Heart left ventricle (tissue), 16 donors: ENCODE measurements at regions not wholly inside any gene's neighbourhood (a gene's known extent, or its start where the extent isn't known, plus 50 kb on each side); places are given as distances from the start of the nearest gene placed in this dataset.

Experiments
- ATAC-seq, 4 donors: fragments of 200-7000 bp; cut with Tn5 transposase; one replicate each; pipeline ENCODE4 v1.9.1; 2020 to 2022; ENCODE audit warnings: moderate library complexity in 4 of 4, mild to moderate bottlenecking in 3 of 4, moderate number of reproducible peaks in 1 of 4
- DNase-seq, 5 donors: peaks; one replicate each; pipeline ENCODE4 v3.0.0-alpha.2; 2020
- H3K27ac ChIP-seq, 12 donors: fragments of 200-600 bp; sonication (generic) in 4 of 12; one replicate each; pipeline versions ENCODE4 v1.5.0 to v1.8.0; 2016 to 2022; ENCODE audit warnings: mild to moderate bottlenecking in 2 of 12
- H3K27me3 ChIP-seq, 9 donors: fragments of 200-600 bp; sonication (generic) in 2 of 9; one replicate each; pipeline versions ENCODE4 v1.5.1 to v1.8.0; 2016 to 2022; ENCODE audit warnings: mild to moderate bottlenecking in 3 of 9
- H3K36me3 ChIP-seq, 9 donors: fragments of 200-600 bp; sonication (generic) in 2 of 9; one replicate each; pipeline versions ENCODE4 v1.5.0 to v1.8.0; 2018 to 2022; ENCODE audit warnings: mild to moderate bottlenecking in 2 of 9
- H3K4me1 ChIP-seq, 12 donors: fragments of 200-600 bp; sonication (generic) in 4 of 12; one replicate each; pipeline versions ENCODE4 v1.5.0 to v1.8.0; 2016 to 2022; ENCODE audit warnings: mild to moderate bottlenecking in 3 of 12
- H3K4me3 ChIP-seq, 12 donors: fragments of 200-600 bp; sonication (generic) in 4 of 12; one replicate each; pipeline versions ENCODE4 v1.5.0 to v1.8.0; 2017 to 2022; ENCODE audit warnings: mild to moderate bottlenecking in 9 of 12, moderate library complexity in 4 of 12
- H3K9me3 ChIP-seq, 12 donors: fragments of 200-600 bp; sonication (generic) in 4 of 12; one replicate each; pipeline versions ENCODE4 v1.5.0 to v1.8.0; 2016 to 2022; ENCODE audit warnings: mild to moderate bottlenecking in 1 of 12
- POLR2A ChIP-seq, 2 donors: fragments of 450-650 bp; IDR thresholded peaks; one replicate each; pipeline ENCODE4 v1.6.1; 2017; ENCODE audit warnings: antibody characterized with exemption in 2 of 2, mild to moderate bottlenecking in 2 of 2, moderate library complexity in 2 of 2
- WGBS, 4 donors: extraction: QIAGEN DNeasy Blood & Tissue Kit in 2 of 4; methylation state at CpG; one replicate each; pipeline versions ENCODE4 v1.1.5 to v1.1.7; 2013 to 2018; 5-methylcytosine and 5-hydroxymethylcytosine counted together
- intact Hi-C, 10 donors: fragments of 100-400 bp; cut with DNase I; formaldehyde crosslinking; loops; one replicate each; pipeline versions ENCODE4 v1.11.1 to v1.14.2; 2022
- TF ChIP-seq, protein P1 (sequence below), 12 donors: fragments of 200-600 bp; sonication (generic) in 4 of 12; IDR thresholded peaks; one replicate each; pipeline versions ENCODE4 v1.5.0 to v1.8.0; 2018 to 2022; ENCODE audit warnings: antibody characterized with exemption in 12 of 12, mild to moderate bottlenecking in 5 of 12
- donor health status: ischemic (EF 13 %, LVEDD 7.1; RV severe dilation, severe dysfunction).
- donor health status: healthy with polysubstance abuse.
- donor health status: DM: no; HTN: yes; CAD: no.
- donor health status: DM: no; HTN: no; CAD: no.
- donor health status: ischemic (EF 25% LVEDD 6.9; RV normal size, moderate dysfunction).
- donor health status: ischemic (EF 25% LVEDD 5.7; RV mildly dilated, moderate dysfunction).
- donor health status: healthy.
- donor health status: DM: yes; HTN: yes; CAD: no.
- donor health status: ischemic (EF 35%, LVEDD 5.7; RV mildly dilated, moderate dysfunction).
- donor health status: nonischemic (EF 11% LVEDD 7.7; RV severe dilation, severe dysfunction).
- donor health status: DM: yes; HTN: yes; CAD: no.
- donor health status: PGD.
- donor health status: ischemic (EF 29% LVEDD 5.4; RV normal size, mild dysfunction).
- donor health status: nonischemic (EF 23%, LVEDD 6.1; RV moderate dilation, normal function).

DNA sequence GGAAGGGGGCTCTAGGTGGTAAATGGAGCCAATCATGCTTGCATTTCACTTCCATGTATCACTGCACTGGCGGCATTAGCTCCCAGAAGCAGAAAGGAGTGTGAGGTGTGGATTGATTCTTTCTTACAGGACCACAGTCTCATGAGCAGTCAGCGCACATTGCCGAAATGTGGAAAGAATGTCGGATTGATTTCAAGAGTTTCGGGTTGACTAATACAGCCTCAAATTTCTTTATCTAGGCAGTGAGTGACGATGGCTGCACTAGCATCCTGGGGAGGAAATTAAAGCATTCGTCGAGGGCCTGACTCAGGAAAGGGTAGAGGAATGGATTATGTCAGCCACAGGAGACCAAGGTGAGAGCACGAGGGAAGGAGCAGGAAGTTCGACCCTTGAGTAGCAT is 222.8 kb upstream of the CDYL start:
- intact Hi-C loops = no loop called here
- TF ChIP-seq, protein P1, sequence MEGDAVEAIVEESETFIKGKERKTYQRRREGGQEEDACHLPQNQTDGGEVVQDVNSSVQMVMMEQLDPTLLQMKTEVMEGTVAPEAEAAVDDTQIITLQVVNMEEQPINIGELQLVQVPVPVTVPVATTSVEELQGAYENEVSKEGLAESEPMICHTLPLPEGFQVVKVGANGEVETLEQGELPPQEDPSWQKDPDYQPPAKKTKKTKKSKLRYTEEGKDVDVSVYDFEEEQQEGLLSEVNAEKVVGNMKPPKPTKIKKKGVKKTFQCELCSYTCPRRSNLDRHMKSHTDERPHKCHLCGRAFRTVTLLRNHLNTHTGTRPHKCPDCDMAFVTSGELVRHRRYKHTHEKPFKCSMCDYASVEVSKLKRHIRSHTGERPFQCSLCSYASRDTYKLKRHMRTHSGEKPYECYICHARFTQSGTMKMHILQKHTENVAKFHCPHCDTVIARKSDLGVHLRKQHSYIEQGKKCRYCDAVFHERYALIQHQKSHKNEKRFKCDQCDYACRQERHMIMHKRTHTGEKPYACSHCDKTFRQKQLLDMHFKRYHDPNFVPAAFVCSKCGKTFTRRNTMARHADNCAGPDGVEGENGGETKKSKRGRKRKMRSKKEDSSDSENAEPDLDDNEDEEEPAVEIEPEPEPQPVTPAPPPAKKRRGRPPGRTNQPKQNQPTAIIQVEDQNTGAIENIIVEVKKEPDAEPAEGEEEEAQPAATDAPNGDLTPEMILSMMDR (IDR thresholded peaks at IDR 0.05) = no peak
- no peak for TF ChIP-seq POLR2A (IDR thresholded peaks at IDR 0.05)
- H3K27me3 ChIP-seq = peaks cover 0 to 5% (median 0%) of the 10 kb centered on the region in 9 donors
- DNase-seq (no peak), ATAC-seq (no peak)
- no peak overlapping the region for H3K4me3 ChIP-seq
- H3K9me3 ChIP-seq = no peaks in the 10 kb centered on the region
- no peak overlapping the region for H3K27ac ChIP-seq
- H3K4me1 ChIP-seq = no peaks in the 10 kb centered on the region
- WGBS, 4 donors = 59 to 72% (median 63%) methylated on average over 10 of the region's 10 CpGs
- no peaks in the 10 kb centered on the region for H3K36me3 ChIP-seq

DNA sequence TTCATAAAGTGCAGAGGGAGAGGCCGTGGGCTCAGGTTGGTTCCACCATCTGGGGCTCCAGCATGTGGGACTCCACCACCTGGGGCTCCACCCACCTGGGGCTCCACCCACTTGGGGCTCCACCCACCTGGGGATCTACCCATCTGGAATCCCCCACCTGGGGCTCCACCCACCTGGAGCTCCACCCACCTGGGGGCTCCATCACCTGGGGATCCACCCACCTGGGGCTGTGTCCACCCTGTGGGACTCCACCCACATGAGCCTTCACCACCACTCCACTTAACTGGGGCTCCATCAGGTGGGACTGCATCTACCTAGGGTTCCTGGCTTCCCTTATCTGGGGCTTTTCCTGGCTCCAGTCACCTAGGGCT is 226.0 kb upstream of the CDYL start:
- intact Hi-C loops = no loop called here
- Histone ChIP-seq H3K4me1 (no peaks in the 10 kb centered on the region), H3K36me3 (no peaks in the 10 kb centered on the region), H3K27ac (no peak overlapping the region), H3K4me3 (no peak overlapping the region), H3K9me3 (no peaks in the 10 kb centered on the region), H3K27me3 (peaks cover 0 to 5% (median 0%) of the 10 kb centered on the region in 9 donors)
- no peak for DNase-seq
- ATAC-seq = no peak
- 98 to 100% (median 99%) methylated on average over 1 of the region's 1 CpG for whole genome bisulfite sequencing, 4 donors
- TF ChIP-seq, protein P1 (IDR thresholded peaks at IDR 0.05) = no peak

DNA sequence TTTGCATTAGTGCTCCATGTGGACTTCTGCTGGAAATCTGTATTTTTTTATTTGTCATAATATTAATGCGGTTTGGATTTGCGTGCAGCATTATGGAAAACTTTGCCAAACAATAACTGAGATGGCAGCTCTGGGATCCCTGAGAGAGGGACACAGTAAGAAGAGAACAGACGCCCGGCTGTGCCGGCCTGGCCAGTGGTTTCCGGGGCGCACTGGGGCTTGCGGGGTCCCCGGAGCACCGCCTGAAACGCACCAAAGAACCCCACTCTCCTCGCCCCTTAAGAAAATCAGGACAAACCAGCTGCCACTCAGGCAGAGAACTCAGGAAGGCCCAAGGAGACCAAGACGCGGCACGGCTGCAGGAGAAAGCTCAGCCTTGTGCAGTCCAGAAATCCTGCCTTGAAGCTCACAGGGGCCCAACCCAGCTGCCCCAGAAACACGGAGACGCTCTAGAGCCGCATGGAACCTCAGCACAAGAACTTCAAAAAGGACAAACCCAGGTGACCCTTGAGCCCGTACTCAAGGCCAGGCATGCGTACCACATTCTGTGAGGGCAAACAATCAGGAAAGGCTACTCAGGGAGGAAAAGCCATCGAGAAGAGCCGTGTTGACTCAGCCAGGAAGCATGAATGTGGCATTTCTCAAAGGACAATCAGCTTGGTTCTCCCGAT is 226.5 kb upstream of the CDYL start:
- Histone ChIP-seq H3K27me3 (peaks cover 0 to 5% (median 0%) of the 10 kb centered on the region in 9 donors), H3K9me3 (no peaks in the 10 kb centered on the region), H3K4me3 (no peak overlapping the region), H3K36me3 (no peaks in the 10 kb centered on the region), H3K27ac (no peak overlapping the region), H3K4me1 (no peaks in the 10 kb centered on the region)
- no peak for ATAC-seq
- WGBS, 4 donors = 96 to 100% (median 98%) methylated on average over 23 of the region's 23 CpGs
- intact Hi-C loops = no loop called here
- no peak for TF ChIP-seq POLR2A (IDR thresholded peaks at IDR 0.05)
- TF ChIP-seq, protein P1 (IDR thresholded peaks at IDR 0.05) = no peak
- no peak for DNase-seq

DNA sequence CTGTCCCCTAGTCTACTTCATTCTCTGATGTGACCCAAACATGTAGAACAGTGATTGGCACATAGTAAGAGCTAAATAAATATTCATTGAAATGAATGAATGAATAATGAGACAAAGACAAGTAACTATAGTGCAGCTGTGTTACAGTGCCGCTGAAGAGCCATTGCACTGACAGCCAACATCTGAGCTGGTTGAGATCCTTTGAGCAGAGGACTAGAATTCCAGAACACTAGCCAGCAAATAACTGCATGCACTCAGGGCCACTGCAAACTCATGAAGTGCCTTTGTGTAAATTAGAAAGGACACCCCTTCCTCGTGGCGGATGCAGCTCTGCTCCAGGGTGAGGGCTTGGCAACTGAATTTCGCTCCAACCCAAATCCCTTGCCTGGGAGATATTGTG is 230.3 kb upstream of the CDYL start:
- DNase-seq (no peak), ATAC-seq (peak in 1 of 4 donors; percentile 78)
- Histone ChIP-seq H3K27ac (no peak overlapping the region), H3K4me1 (no peaks in the 10 kb centered on the region), H3K9me3 (peaks cover 0 to 8% (median 0%) of the 10 kb centered on the region in 12 donors), H3K36me3 (no peaks in the 10 kb centered on the region), H3K27me3 (no peaks in the 10 kb centered on the region), H3K4me3 (no peak overlapping the region)
- intact Hi-C loops = no loop called here
- 35 to 51% (median 43%) methylated on average over 4 of the region's 4 CpGs for WGBS, 4 donors
- TF ChIP-seq, protein P1 (IDR thresholded peaks at IDR 0.05) = no peak
- no peak for TF ChIP-seq POLR2A (IDR thresholded peaks at IDR 0.05)
